ENCODE measurements at regions not wholly inside any gene's neighbourhood (a gene's known extent, or its start where the extent isn't known, plus 50 kb on each side); places are given as distances from the start of the nearest gene placed in this dataset.

DNA sequence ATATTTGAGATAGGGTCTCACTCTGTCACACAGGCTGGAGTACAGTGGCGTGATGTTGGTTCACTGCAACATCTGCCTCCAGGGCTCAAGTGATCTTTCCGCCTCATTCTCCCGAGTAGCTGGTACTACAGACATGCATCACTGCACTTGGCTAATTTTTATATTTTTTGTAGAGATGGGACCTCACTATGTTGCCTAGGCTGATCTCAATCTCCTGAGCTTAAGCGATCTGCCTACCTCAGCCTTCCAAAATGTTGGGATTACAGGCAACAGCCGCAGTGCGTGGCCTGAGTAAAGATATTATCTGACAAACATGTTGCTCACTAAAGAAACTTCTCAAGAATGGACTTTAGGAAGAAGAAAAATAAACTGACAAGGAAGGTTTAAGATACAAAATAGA is 125.4 kb upstream of the ABCC4 start:
- TF ChIP-seq, protein P1, sequence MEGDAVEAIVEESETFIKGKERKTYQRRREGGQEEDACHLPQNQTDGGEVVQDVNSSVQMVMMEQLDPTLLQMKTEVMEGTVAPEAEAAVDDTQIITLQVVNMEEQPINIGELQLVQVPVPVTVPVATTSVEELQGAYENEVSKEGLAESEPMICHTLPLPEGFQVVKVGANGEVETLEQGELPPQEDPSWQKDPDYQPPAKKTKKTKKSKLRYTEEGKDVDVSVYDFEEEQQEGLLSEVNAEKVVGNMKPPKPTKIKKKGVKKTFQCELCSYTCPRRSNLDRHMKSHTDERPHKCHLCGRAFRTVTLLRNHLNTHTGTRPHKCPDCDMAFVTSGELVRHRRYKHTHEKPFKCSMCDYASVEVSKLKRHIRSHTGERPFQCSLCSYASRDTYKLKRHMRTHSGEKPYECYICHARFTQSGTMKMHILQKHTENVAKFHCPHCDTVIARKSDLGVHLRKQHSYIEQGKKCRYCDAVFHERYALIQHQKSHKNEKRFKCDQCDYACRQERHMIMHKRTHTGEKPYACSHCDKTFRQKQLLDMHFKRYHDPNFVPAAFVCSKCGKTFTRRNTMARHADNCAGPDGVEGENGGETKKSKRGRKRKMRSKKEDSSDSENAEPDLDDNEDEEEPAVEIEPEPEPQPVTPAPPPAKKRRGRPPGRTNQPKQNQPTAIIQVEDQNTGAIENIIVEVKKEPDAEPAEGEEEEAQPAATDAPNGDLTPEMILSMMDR (IDR thresholded peaks at IDR 0.05 in 8 of 11, conservative IDR thresholded peaks at IDR 0.05 in 3 of 11), result no peak
- TF ChIP-seq POLR2A (IDR thresholded peaks at IDR 0.05) (no peak), POLR2AphosphoS5 (IDR thresholded peaks at IDR 0.05) (no peak)

Measured in spleen (tissue), 7 donors.